ENCODE measurements at regions not wholly inside any gene's neighbourhood (a gene's known extent, or its start where the extent isn't known, plus 50 kb on each side); places are given as distances from the start of the nearest gene placed in this dataset.

GRCh38 chr2:163281717-163282116, 443.1 kb upstream of the KCNH7 start:
- no peak for DNase-seq (ENCODE audit: low spot score)
- Mint-ChIP-seq H3K36me3 (ENCODE audit: low read depth, unreplicated experiment) (no peaks in the 10 kb centered on the region), H3K4me1 (ENCODE audit: unreplicated experiment) (no peaks in the 10 kb centered on the region), H3K27me3 (ENCODE audit: unreplicated experiment) (no peaks in the 10 kb centered on the region), H3K9me3 (ENCODE audit: unreplicated experiment) (no peaks in the 10 kb centered on the region), H3K4me3 (ENCODE audit: unreplicated experiment) (no peak overlapping the region), H3K27ac (ENCODE audit: unreplicated experiment) (no peak overlapping the region)
- no peak for TF ChIP-seq CTCF (IDR thresholded peaks at IDR 0.05; ENCODE audit: unreplicated experiment)

GRCh38 chr2:163269374-163270021, 430.9 kb upstream of the KCNH7 start:
- no peaks in the 10 kb centered on the region for H3K36me3 Mint-ChIP-seq (ENCODE audit: low read depth, unreplicated experiment)

GRCh38 chr2:163266772-163267171, 428.2 kb upstream of the KCNH7 start:
- no peaks in the 10 kb centered on the region for H3K9me3 Mint-ChIP-seq (ENCODE audit: unreplicated experiment)
- no peak for DNase-seq (ENCODE audit: low spot score)
- no peaks in the 10 kb centered on the region for H3K36me3 Mint-ChIP-seq (ENCODE audit: low read depth, unreplicated experiment)
- H3K4me3 Mint-ChIP-seq (ENCODE audit: unreplicated experiment): no peak overlapping the region
- H3K4me1 Mint-ChIP-seq (ENCODE audit: unreplicated experiment): peaks cover 14% of the 10 kb centered on the region
- no peak overlapping the region for H3K27ac Mint-ChIP-seq (ENCODE audit: unreplicated experiment)
- H3K27me3 Mint-ChIP-seq (ENCODE audit: unreplicated experiment): no peaks in the 10 kb centered on the region
- no peak for TF ChIP-seq CTCF (IDR thresholded peaks at IDR 0.05; ENCODE audit: unreplicated experiment)

More at GRCh38 chr2:163269374-163270021, 430.9 kb upstream of the KCNH7 start:
- H3K9me3 Mint-ChIP-seq (ENCODE audit: unreplicated experiment): no peaks in the 10 kb centered on the region
- H3K27me3 Mint-ChIP-seq (ENCODE audit: unreplicated experiment): peaks cover 1% of the 10 kb centered on the region
- no peak overlapping the region for H3K27ac Mint-ChIP-seq (ENCODE audit: unreplicated experiment)
- DNase-seq (ENCODE audit: low spot score): no peak
- no peak overlapping the region for H3K4me3 Mint-ChIP-seq (ENCODE audit: unreplicated experiment)
- no peak for TF ChIP-seq CTCF (IDR thresholded peaks at IDR 0.05; ENCODE audit: unreplicated experiment)
- peaks cover under 1% of the 10 kb centered on the region for H3K4me1 Mint-ChIP-seq (ENCODE audit: unreplicated experiment)

- TF ChIP-seq CTCF (IDR thresholded peaks at IDR 0.05; ENCODE audit: unreplicated experiment): no peak
- H3K9me3 Mint-ChIP-seq (ENCODE audit: unreplicated experiment): no peaks in the 10 kb centered on the region
- H3K27me3 Mint-ChIP-seq (ENCODE audit: unreplicated experiment): no peaks in the 10 kb centered on the region
- H3K4me1 Mint-ChIP-seq (ENCODE audit: unreplicated experiment): peaks cover 14% of the 10 kb centered on the region
- H3K27ac Mint-ChIP-seq (ENCODE audit: unreplicated experiment): no peak overlapping the region
- no peaks in the 10 kb centered on the region for H3K36me3 Mint-ChIP-seq (ENCODE audit: low read depth, unreplicated experiment)
- H3K4me3 Mint-ChIP-seq (ENCODE audit: unreplicated experiment): no peak overlapping the region
- DNase-seq (ENCODE audit: low spot score): no peak
Measured at GRCh38 chr2:163265562-163265961, 427.0 kb upstream of the KCNH7 start.

- H3K27me3 Mint-ChIP-seq (ENCODE audit: unreplicated experiment): no peaks in the 10 kb centered on the region
Measured at GRCh38 chr2:163264341-163264740, 425.8 kb upstream of the KCNH7 start.

More at GRCh38 chr2:163264341-163264740, 425.8 kb upstream of the KCNH7 start:
- Mint-ChIP-seq H3K9me3 (ENCODE audit: unreplicated experiment) (no peaks in the 10 kb centered on the region), H3K27ac (ENCODE audit: unreplicated experiment) (no peak overlapping the region), H3K4me3 (ENCODE audit: unreplicated experiment) (no peak overlapping the region), H3K36me3 (ENCODE audit: low read depth, unreplicated experiment) (no peaks in the 10 kb centered on the region), H3K4me1 (ENCODE audit: unreplicated experiment) (peaks cover 14% of the 10 kb centered on the region)
- no peak for TF ChIP-seq CTCF (IDR thresholded peaks at IDR 0.05; ENCODE audit: unreplicated experiment)
- DNase-seq (ENCODE audit: low spot score): no peak
